Suppressor macrophage treated with lipopolysaccharide for 1 hour (primary cell): ENCODE measurements at regions not wholly inside any gene's neighbourhood (a gene's known extent, or its start where the extent isn't known, plus 50 kb on each side); places are given as distances from the start of the nearest gene placed in this dataset.
A peak's percentile ranks its signal among the peaks of the same experiment; 100 is the strongest.

Experiments used
- DNase-seq, 3 donors: peaks; one replicate each; pipeline ENCODE4 v3.0.0-alpha.2; 2020 to 2022

DNA sequence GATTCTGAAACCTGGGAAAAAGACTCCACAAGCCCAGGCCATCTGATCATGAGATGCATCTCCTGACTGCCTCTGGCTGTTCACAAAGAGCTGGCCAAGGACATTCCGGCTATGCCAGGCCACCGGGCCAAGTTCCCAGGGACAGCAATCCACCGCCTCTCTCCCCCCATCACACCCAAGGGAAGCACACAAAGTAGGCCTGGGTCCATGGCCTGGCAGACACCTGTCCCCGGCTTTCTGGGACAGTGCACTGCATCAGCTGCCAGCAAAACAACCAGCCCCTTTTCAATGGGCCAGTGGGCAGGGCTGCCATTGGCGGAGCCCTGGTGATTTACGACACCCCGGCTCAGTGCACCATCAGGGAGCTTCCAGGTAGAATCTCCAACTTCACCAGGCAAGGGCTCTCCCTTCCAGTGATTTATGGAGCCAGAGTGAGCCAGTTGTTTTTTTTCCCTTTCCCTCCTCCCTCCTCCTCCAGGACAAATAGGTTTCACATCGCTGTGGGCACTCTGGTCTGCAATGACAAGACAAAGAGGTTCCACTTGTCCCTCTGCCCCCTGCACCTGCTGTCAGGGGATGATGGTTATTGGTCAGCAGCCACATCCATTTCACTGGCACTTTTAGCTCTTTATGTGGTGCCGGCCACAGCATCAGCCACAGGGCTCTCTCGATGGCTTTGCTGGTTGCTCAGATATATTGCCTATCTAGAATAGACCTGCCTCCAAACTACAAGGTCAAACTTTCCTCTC is 149.6 kb downstream of the SLC38A6 start:
- DNase-seq: no peak

DNA sequence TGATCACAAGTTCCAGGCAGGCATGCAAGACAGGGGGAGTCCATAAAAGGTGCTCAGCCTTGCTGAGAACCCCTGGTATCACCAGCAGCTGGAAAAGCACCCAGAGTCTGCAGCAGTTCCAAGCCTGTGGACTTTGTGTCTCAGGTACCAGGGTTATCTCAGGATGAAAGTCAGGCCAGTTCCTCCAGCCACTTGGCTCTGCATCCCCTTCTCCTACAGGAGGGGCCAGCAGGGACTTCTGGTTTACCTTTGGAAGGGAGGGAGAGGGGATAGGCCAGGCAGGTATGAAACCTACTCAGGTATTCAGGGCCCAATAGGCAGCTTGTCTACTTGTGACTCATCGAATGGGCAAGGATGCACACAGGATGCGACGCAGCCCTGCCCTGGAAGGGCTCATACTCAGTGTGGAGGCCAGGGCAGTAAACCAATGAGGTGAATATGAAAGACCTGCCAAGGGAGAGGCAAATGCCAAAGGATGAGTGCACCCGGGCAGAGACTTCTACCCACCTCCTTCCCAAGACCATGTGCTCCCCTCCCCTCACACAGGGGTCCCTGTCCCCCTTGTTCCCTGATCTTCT is 148.2 kb downstream of the SLC38A6 start:
- no peak for DNase-seq

DNA sequence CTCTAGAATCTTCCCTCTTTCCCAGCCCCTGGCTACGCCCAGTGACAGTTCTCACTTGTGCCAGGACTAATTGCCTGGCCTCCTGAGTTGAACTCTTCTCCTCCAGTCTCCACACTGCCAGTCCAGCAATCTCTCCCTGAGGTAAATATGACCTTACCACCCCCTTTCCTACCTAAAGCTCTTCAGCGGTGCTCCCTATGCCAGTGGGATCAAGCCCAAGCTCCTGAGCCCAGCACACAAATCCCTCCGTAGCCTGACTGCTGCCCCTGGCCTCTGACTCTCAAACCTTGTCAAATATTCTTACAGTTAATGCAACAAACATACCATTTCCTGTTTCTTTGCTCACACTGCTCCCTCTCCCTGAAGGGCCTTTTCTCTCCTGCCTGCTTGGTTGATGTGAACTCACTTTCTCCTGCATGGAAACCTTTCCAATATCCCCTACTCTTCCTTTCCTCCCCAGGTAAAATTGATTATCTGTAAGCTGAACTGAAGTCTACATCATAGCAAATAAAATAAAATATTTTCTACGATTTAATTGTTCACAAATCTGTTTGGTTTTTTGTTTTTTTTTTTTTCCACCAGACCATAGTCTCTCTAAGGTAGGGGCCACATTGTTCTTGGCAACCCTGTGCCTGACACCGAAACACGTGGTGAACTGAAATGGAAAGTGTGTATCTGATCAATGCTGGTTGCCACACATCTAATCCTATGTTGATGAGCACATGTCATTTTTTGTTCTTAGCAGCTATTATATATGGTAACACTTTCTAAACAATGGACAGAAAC is 147.5 kb downstream of the SLC38A6 start:
- peak in 1 of 3 donors; percentile 11 for DNase-seq

DNA sequence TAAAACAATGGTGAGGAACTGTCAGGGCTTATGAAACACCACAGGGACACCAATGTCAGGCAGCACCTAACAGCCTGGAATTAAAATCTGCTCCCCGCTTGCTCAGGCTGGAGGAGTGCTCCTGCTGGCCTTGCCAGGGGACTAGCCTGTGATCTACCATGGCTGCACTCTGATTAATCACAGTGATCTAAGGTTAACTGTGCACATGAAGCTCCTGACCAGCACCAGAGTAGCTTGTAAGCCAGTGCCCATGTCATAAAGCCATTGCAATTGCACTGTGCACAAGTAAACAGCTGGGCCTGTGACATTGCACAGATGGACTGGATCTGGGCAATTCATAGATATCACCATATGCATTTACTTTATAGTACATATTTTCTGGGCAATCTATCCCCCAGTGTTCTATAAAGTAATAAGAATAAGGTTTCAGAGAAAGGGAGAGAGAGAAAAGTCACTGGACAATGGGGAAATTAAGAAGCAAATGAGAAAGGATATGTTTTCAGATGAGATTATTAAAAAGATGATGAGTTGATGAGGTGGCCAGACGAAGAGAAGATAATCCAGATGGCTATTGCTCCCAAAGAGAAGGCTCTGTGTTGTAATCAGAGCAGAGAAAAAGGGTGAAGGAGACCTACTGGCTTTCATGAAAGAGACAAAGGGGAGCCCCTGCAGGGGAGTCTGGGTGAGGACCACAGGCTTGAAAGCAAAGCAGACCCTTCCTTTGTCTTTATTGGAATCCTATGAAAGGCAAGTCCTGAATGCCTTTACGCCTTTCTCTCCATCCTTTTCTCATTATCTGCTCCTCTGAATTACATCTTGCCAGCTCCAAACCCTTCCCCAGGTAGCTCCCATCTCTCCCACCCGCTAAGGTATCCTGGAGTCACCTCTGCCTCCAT is 145.8 kb downstream of the SLC38A6 start:
- no peak for DNase-seq

DNA sequence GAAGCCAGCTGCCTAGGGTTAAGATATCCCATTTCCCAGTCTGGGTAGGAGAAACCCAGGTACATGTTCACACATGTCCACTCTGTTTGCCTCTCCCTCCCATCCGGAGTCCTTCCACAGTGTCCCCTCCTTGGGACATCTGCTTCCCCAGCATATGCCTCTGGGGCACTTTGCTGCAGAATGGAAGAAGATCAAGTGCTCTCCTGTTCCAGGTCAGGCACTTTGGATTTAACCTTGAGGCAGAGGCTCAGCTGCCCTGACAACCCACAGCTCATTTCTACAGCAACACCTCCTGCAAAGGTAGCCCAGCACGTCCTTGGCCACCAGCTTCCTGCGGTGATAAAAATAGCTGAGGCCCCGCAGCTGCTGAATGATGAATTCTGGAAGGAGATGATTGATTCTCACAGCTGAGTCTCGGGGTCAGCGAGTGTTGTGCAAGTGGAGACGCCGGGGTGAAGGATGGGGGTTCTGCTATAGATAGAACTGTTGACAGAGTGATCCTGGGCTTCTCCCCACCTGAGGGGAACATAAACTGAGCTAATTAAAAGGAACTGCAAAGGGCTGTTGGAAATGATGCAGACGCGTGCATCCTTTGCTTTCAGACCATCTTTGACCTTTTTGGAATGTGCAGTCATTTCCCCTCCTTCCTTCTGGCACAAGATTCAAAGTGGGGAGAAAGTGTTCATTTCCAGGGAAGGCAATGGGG is 145.0 kb downstream of the SLC38A6 start:
- no peak for DNase-seq

DNA sequence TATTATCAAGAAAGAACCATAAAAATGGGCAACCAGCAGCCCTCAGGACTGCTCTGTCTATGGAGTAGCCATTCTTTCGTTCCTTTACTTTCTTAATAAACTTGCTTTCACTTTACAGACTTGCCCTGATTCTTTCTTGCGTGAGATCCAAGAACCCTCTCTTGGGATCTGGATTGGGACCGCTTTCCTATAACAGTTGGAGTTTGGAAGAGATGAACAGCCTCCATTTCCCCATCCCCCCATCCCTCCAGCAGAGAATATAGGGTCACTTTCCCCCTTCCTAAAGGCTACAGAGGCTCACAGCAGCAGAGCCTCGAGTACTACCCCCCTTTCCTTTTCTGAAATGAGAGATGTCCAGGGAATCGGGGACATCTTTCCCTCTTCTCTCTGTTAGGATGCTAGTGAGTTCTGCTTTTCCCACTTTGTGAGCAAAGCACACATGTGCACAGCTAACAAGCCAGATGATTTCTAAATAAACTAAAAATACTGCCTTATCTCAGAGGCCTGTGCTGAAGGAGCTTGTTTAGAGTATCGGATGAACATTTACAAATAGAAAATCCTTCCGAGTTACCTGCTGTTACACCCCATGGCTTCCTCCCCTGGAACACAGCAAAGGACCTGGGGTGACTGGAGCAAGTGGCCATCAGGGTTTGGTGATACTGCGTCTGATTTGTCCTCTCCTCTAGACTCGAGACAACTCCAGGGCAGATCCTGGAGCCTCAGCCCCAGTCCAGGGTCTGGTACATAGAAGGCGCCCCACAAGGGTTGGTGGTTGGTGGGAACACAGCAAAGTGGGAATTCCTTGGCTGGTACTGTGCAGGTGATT is 144.2 kb downstream of the SLC38A6 start:
- no peak for DNase-seq

DNA sequence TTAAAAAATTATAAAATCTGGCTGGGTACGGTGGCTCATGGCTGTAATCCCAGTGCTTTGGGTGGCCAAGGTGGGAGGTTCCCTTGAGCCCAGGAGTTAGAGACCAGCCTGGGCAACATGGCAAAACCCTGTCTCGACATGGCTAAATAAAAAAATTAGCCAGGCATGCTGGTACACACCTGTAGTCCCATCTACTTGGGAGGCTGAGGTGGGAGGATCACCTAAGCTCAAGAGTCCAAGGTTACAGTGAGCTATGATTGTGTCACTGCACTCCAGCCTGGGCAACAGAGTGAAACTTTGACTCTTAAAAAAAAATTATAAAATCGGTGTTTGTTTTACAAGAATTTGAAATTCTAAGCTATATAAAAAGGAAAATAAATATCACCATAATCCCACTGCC is 141.8 kb downstream of the SLC38A6 start:
- DNase-seq: no peak

DNA sequence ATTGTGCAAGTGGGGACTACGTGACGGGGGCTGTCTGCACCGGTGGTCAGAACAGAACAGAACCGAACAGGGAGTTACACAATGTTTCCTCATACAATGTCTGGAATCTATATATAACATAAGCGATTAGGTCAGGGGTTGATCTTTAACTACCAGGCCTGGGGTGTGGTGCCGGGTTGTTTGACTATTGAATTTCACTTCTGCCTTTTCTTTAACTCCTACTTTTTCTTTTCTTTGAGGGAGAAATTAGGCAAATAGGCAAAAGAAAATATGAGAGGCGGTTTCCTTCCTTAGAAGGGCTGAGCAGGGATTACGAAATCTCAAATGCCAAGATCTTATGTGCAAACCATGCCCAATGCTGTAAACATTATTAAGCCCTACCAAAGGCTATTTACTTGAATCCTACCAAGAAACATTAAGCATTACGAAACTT is 140.3 kb downstream of the SLC38A6 start:
- DNase-seq: peak; percentile 67 to 83 (median 80)

DNA sequence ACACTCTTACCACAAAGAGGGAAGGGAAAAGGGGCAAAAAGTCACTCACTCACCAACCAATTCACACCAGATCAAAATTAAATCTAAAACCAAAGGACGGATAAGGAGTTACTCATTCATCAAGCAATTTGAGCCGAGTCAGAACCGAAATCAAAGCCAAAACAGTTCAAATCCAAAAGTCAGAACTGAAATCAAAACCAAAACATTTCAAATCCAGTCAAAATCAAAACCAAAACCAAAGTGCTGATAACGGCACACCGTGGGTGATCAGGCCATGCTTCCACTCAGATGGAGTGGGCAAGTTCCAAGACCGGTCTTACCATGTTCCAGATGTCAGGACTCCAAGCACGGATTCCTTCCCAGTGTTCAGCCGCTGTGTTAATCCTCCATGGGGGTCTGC is 139.5 kb downstream of the SLC38A6 start:
- DNase-seq: peak in 2 of 3 donors; percentile 26 to 60

DNA sequence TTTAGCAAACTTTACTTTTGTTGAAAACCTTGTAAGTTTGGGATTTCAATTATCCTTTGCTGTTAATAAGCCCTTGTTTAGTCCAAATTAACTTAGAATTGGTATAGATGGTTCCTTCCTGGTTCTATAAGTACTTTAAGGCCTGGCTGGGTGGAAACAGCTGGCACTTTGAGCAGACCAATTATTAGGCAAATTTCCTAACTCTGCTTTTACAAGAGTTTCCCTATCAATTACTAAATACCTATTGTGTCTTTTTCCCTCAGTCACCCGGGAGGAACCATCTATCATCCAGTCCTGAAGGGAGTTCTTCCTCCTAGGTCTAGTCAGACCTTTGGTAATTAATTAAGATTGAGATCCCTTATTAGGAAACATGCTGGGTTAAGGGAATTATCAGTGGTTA is 138.0 kb downstream of the SLC38A6 start:
- DNase-seq: no peak

DNA sequence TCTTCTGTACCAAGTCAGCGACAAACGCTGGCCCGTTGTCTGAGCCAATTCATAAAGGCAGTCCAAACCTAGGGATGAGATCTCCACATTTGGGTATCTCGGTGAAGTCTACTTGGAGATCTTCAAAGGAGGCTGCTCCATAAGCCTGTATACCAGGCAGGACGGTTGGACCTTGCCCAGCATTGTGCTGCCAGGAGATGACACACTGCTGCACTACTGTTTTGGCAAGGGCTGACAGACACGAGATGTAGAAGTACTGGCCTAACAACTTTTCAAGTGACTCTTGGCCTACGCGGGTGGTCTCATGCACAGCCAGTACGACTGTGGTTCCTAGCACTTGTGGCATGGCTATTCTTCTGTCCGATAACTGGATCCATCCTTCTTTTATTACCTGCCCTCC is 135.3 kb downstream of the SLC38A6 start:
- no peak for DNase-seq

DNA sequence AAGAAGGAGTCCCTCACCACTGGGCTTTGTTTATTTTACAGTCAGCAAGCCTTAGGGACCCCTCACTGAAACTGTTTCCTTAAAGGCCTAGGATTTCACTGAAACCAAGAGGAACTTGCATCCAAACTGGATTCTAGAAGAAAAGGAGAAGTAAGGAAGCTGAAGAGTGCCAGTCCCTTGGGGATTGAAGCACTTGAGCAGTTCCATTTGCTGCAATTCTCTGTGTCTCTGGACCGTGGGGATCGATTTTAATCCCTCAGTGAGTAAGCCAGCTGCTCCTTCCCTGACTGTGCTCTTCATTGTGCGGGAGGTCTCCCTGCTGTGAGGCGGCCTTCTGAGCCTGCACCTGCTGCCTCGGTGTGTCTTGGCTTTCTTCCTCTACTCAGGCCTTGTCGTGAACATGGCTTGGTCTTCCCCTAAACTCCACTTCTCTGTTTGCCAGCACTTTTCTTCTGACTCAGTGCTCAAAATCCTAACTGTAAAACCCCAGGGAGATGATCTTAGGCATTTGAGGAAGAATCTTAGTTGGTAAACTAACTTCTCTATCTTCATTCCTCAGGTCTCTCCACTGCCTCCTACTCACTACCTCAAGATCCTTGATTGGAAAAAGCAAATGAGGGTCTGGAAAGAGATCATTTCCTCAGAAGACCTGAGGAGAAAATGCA is 132.6 kb downstream of the SLC38A6 start:
- DNase-seq: peak; percentile 40 to 82 (median 76)

DNA sequence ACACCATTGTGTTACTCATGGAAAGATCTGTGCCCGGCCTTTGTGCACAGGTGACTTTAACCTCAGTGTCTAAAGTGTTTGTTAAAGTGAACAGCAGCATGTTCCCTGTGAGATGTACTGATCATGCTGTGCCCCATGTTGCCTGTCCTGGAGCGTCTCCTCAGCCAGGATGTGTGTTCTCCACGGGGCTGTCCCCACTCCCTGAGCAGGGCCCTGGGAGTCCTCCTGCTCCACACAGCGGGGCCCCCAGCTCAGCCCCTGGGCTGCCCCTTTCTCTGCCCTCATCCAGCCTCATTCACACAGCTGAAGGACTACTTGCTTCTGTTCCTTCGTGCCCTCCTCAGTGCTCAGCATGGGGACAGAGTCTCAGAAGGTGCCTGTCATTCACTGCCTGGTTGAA is 131.5 kb downstream of the SLC38A6 start:
- DNase-seq: no peak

DNA sequence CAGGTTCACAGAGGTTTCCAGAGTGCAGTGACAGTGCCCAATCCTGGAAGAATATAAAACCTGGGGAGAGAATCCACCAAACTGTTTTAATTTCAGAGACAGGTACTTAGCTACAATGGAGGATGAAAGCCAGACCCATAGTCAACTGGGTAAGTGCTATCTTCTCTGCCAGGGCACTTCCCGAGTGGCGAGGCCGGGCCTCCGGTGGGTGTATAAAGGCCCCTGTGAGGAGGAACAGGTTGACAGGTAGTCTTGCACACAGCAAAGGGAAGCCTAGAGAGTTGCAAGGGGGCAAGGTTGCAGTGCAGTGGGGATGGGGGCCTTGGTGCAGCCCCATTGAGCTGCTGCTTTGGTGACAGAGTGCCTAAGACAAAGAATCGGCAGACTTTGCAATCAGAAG is 130.7 kb downstream of the SLC38A6 start:
- no peak for DNase-seq

DNA sequence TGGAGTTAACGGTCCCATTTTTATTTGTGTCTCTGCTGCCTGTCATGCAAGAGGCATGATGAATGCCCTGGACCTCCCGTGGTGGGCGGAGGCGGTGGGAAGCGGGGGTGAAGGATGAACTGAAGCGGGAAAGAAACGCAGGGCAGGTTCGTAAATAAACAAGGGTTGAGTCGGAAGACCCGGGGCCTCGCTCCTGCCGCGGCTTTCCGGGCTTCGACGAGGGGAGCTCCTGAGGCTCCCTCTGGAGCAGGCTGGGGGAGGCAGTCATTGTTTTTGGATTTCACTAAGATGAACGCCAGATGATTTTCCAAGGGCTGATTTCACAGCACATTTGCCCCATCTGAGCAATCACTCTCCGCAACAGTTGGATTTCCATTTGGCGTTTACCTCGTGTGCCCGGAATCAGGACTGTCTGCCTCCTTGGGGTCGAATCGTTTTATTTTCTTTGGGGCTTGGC is 130.2 kb downstream of the SLC38A6 start:
- no peak for DNase-seq

DNA sequence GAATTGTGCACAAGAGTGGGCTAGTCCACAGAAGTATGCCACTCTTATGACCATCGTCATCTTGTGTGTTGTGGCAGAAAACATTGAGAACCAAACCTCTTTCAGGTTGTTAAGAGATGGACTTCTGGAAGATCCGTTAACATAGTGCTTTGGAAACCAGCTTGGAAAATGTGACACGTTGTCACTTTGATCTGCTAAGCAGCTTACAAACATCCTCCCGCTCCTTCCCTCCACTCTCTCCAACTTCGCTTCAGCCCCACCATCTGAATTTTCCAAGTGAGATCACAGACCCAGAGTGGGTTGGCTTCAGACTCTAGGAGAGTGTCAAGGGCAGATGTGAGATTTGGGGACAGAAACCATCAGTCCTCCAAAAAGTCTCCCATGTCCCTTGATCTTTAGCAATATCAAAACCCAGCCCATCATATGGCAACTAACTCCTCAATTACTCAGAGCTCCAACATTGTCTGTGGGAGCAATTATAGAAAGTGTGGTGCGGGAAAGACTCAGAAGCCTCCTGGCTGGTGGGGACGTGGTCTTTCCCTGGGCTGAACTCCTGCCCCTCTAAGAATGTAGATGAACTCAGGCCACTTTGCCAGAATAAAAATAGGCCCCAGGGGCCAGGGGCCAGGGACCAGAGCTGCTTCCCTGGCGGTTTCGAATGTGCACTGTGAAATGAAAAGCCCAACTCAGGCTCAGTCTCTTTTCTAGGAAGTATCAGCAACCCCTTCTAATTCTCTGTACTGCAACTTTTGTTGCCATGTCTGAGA is 129.5 kb downstream of the SLC38A6 start:
- no peak for DNase-seq

DNA sequence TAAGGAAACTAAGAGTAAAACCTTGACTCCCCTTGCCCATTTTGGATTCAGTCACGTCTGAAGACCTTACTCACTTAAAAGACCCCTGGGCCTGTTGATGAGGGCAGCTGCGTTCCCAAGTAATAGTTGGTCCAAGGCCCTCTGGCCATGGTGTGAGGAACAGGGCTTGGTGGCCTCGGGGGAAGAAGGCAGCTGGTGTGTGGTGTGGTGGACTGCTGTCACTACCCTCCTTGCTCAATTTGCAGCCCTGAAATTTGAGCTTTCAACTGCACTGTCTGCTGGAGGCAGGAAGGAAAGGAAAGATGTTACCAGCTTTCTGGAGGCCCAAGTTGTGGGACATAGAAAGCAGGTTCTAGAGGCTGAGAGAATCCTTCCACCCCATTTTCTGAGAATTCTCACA is 128.2 kb downstream of the SLC38A6 start:
- DNase-seq: no peak

DNA sequence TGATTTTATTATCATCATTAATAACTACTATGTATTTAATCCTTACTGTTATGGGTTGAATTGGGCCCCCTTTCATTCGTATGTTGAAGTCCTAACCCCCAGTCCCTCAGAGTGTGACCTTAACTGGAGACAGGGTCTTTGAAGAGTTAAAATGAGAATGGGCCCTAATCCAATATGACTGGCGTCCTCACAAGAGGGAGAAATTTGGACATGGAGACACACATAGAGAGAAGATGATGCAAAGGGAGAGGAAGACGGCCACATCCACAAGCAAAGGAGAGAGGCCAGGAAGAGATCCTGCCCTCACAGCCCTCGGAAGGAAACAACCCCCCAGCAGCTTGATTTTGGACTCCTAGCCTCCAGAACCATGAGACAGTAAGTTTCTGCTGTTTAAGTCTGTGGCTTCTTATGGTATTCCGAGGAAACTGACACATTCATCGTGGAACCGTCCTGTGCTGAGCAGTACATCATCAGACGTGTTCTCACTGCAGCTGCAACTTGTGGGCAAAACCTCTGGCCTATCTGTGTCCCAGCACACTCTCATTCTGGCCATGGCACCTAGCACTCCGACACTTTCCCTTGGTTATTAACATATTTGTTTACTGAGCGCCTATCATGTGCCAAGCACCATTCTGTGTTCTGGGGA is 127.6 kb downstream of the SLC38A6 start:
- no peak for DNase-seq

DNA sequence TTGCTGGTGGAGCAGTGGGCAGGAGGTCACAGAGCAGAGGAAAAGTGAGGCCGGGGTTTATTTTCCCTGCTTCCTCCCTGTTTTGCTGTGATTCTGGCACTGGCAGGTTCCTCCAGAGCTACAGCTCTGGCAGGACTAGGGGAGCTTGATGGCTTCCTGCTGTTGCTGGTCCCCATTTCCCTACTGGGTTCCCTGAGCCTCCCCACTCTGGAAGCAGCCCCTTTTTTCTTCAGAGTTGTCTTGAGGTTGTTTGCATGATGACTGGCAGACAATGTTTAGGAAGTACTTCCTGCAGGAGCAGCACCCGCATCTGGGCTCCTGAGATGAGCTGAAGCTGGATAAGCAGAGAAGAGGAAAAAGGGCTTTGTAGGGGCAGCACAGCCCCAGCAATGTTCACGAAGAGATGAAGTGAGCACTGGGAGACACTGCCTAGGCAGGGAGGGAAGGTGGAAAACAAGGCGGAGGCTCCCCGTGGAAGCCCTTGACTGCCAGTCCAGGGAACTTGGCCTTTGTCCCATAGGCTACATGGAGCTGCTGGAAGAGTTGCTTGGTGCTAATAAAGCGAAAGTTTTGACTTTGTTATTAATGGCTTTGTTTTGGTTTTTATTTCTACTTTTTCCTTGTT is 126.9 kb downstream of the SLC38A6 start:
- DNase-seq: no peak
